ENCODE measurements at regions not wholly inside any gene's neighbourhood (a gene's known extent, or its start where the extent isn't known, plus 50 kb on each side); places are given as distances from the start of the nearest gene placed in this dataset.

- no peak for TF ChIP-seq CEBPB (IDR thresholded peaks at IDR 0.05)
- no peak for TF ChIP-seq REST (IDR thresholded peaks at IDR 0.05; ENCODE audit: low read depth)
- TF ChIP-seq YY1 (IDR thresholded peaks at IDR 0.05; ENCODE audit: low read depth): no peak
- TF ChIP-seq FOXM1 (IDR thresholded peaks at IDR 0.05; ENCODE audit: borderline replicate concordance, low read depth): no peak
- TF ChIP-seq, protein P1, sequence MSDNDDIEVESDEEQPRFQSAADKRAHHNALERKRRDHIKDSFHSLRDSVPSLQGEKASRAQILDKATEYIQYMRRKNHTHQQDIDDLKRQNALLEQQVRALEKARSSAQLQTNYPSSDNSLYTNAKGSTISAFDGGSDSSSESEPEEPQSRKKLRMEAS (IDR thresholded peaks at IDR 0.05): no peak
- TF ChIP-seq TAF1 (IDR thresholded peaks at IDR 0.05; ENCODE audit: low read depth): no peak
- TF ChIP-seq EGR1 (IDR thresholded peaks at IDR 0.05): no peak
Observed at GRCh38 chr11:111077530-111078322, 167.8 kb upstream of the POU2AF2 start.

All from Ishikawa (cell line).